ENCODE measurements at regions not wholly inside any gene's neighbourhood (a gene's known extent, or its start where the extent isn't known, plus 50 kb on each side); places are given as distances from the start of the nearest gene placed in this dataset.
"Not testable (repeated sequence)": the region's sequence is repeated elsewhere in the genome, so short reads cannot be mapped to it uniquely, and the experiment has no call there.

GRCh38 chr7:149334930-149335329 lies 72.9 kb downstream of the ZNF783 start:
- Mint-ChIP-seq H3K9me3 (ENCODE audit: low read depth) (peaks cover 12% of the 10 kb centered on the region), H3K36me3 (ENCODE audit: insufficient read depth) (no peaks in the 10 kb centered on the region), H3K27me3 (no peaks in the 10 kb centered on the region), H3K27ac (no peak overlapping the region), H3K4me1 (ENCODE audit: low read depth) (peaks cover 5% of the 10 kb centered on the region), H3K4me3 (ENCODE audit: low read depth) (no peak overlapping the region)
- TF ChIP-seq CTCF (IDR thresholded peaks at IDR 0.05; ENCODE audit: unreplicated experiment) = no peak
- no peak for DNase-seq (ENCODE audit: low spot score, unreplicated experiment)

- H3K4me3 Mint-ChIP-seq (ENCODE audit: low read depth) = no peak overlapping the region
- H3K27ac Mint-ChIP-seq = no peak overlapping the region
- no peaks in the 10 kb centered on the region for H3K36me3 Mint-ChIP-seq (ENCODE audit: insufficient read depth)
- no peaks in the 10 kb centered on the region for H3K4me1 Mint-ChIP-seq (ENCODE audit: low read depth)
- H3K27me3 Mint-ChIP-seq = peaks cover 6% of the 10 kb centered on the region
- peaks cover 43% of the 10 kb centered on the region for H3K9me3 Mint-ChIP-seq (ENCODE audit: low read depth)
- no peak for DNase-seq (ENCODE audit: low spot score, unreplicated experiment)
- TF ChIP-seq CTCF (IDR thresholded peaks at IDR 0.05; ENCODE audit: unreplicated experiment) = no peak
Observed at GRCh38 chr7:149348758-149349369, 86.9 kb downstream of the ZNF783 start.

GRCh38 chr7:149353739-149354504 lies 91.9 kb downstream of the ZNF783 start:
- DNase-seq (ENCODE audit: low spot score, unreplicated experiment) = no peak
- TF ChIP-seq CTCF (IDR thresholded peaks at IDR 0.05; ENCODE audit: unreplicated experiment) = no peak
- Mint-ChIP-seq H3K27me3 (no peaks in the 10 kb centered on the region), H3K4me3 (ENCODE audit: low read depth) (no peak overlapping the region), H3K36me3 (ENCODE audit: insufficient read depth) (no peaks in the 10 kb centered on the region), H3K4me1 (ENCODE audit: low read depth) (no peaks in the 10 kb centered on the region), H3K27ac (no peak overlapping the region), H3K9me3 (ENCODE audit: low read depth) (peaks cover 17% of the 10 kb centered on the region)

- not testable (repeated sequence) for H3K4me1 Mint-ChIP-seq (ENCODE audit: low read depth); H3K9me3 Mint-ChIP-seq (ENCODE audit: low read depth); H3K4me3 Mint-ChIP-seq (ENCODE audit: low read depth); H3K27ac Mint-ChIP-seq; DNase-seq (ENCODE audit: low spot score, unreplicated experiment); H3K27me3 Mint-ChIP-seq; H3K36me3 Mint-ChIP-seq (ENCODE audit: insufficient read depth)
Observed at GRCh38 chr7:149355035-149355389, 93.0 kb downstream of the ZNF783 start.

GRCh38 chr7:149355390-149356048 lies 93.5 kb downstream of the ZNF783 start:
- Mint-ChIP-seq H3K9me3 (ENCODE audit: low read depth) (peaks cover 6% of the 10 kb centered on the region), H3K4me1 (ENCODE audit: low read depth) (no peaks in the 10 kb centered on the region), H3K36me3 (ENCODE audit: insufficient read depth) (no peaks in the 10 kb centered on the region), H3K27me3 (peaks cover under 1% of the 10 kb centered on the region), H3K27ac (no peak overlapping the region), H3K4me3 (ENCODE audit: low read depth) (no peak overlapping the region)
- DNase-seq (ENCODE audit: low spot score, unreplicated experiment) = no peak
- no peak for TF ChIP-seq CTCF (IDR thresholded peaks at IDR 0.05; ENCODE audit: unreplicated experiment)
